Suprapubic skin (tissue), 4 donors: ENCODE measurements at regions not wholly inside any gene's neighbourhood (a gene's known extent, or its start where the extent isn't known, plus 50 kb on each side); places are given as distances from the start of the nearest gene placed in this dataset.

ENCODE experiments used
- CTCF ChIP-seq, 2 donors: fragments of 200-600 bp in 1 of 2; fragments of 450-650 bp in 1 of 2; sonication (generic) in 1 of 2; IDR thresholded peaks; one replicate each; pipeline ENCODE4 v1.5.1; 2016 to 2019; ENCODE audit warnings: antibody characterized with exemption in 2 of 2, mild to moderate bottlenecking in 1 of 2, moderate library complexity in 1 of 2
- EP300 ChIP-seq: sonication (generic); formaldehyde crosslinking; IDR thresholded peaks from one replicate; pipeline ENCODE4 v1.6.1; 2017; ENCODE audit warnings: antibody characterized with exemption
- POLR2A ChIP-seq, 2 donors: fragments of 450-650 bp; IDR thresholded peaks; one replicate each; pipeline ENCODE4 v1.6.1; 2017; ENCODE audit warnings: antibody characterized with exemption in 2 of 2, mild to moderate bottlenecking in 2 of 2, moderate library complexity in 2 of 2
- POLR2AphosphoS5 ChIP-seq, 3 donors: sonication (generic); formaldehyde crosslinking; IDR thresholded peaks; one replicate each; pipeline ENCODE4 v1.6.1; 2017; ENCODE audit warnings: antibody characterized with exemption in 3 of 3

GRCh38 chr7:76123316-76123715 is 75.4 kb downstream of the MDH2 start:
- TF ChIP-seq CTCF (IDR thresholded peaks at IDR 0.05) (no peak), POLR2A (IDR thresholded peaks at IDR 0.05) (no peak), POLR2AphosphoS5 (IDR thresholded peaks at IDR 0.05) (no peak), EP300 (no peak)
